ENCODE measurements at regions not wholly inside any gene's neighbourhood (a gene's known extent, or its start where the extent isn't known, plus 50 kb on each side); places are given as distances from the start of the nearest gene placed in this dataset.
A peak's percentile ranks its signal among the peaks of the same experiment; 100 is the strongest.

DNA sequence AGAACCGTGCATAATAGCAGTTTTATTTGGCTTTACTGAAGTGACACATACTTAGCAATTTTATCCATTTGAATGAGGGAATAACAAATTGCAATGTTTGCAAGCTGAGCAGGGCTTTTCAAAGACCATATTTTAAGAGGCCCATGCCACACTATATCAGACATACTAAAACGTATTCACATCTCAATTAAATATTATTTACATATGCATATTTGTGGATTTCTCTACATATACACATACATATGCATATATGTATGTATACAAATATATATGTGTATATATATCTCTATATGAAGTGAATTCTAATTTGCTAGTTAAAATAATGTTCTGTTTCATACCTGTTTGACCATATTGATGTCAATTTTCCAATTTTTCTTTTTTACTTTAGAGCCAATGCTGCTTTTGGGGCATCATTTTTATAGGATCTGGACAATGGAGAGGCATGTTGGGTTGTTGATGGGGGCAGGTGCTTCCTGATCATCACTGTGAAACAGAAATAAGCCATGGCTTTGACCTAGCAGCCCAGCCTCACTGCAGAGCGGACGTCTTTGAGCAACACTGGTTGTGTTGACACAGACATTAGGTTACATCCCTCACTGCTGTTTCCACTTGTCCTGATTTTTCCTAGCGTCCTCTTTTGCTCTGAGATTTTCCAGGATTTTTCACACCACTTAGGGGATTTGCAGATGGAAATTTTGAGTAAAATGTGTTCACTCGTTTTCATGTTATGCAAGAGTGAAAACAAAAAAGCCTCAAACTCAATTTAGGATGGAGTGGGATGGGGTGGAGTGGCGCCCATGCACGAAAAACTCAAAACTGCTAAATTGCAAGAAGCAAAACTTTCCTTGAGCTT lies 56.9 kb downstream of the RDH14 start:
- Histone ChIP-seq H3K27ac (ENCODE audit: insufficient read depth, low read depth, low read length) (no peak overlapping the region), H2AFZ (ENCODE audit: low read depth, low read length) (no peak overlapping the region), H3K9ac (replicated peaks; ENCODE audit: extremely low read depth, insufficient read depth, low read length) (no peak overlapping the region), H4K20me1 (replicated peaks; ENCODE audit: control insufficient read depth, extremely low read depth, insufficient read depth, low read length) (no peaks in the 10 kb centered on the region), H3K9me3 (replicated peaks; ENCODE audit: control insufficient read depth, insufficient read depth, low read length) (no peaks in the 10 kb centered on the region), H3K4me2 (ENCODE audit: insufficient read depth, low read length) (no peak overlapping the region), H3K36me3 (ENCODE audit: control insufficient read depth in 2 of 2, extremely low read depth in 1 of 2, insufficient read depth in 2 of 2, low read length in 2 of 2) (no peaks in the 10 kb centered on the region), H3K27me3 (ENCODE audit: control insufficient read depth in 2 of 2, insufficient read depth in 2 of 2, low read length in 2 of 2) (no peaks in the 10 kb centered on the region), H3K79me2 (ENCODE audit: control insufficient read depth, insufficient read depth, low read length) (no peaks in the 10 kb centered on the region), H3K9me1 (replicated peaks; ENCODE audit: control insufficient read depth, extremely low read depth, insufficient read depth, low read length) (no peaks in the 10 kb centered on the region), H3K4me1 (ENCODE audit: control insufficient read depth, extremely low read depth, insufficient read depth, low read length) (no peaks in the 10 kb centered on the region), H3K4me3 (replicated peaks in 1 of 3; ENCODE audit: insufficient read depth in 1 of 3, low read depth in 1 of 3, low read length in 3 of 3) (no peak overlapping the region)
- ChIA-PET CTCF (no interaction called here), POLR2A (no interaction called here)
- TF ChIP-seq GATA2 (IDR thresholded peaks at IDR 0.05; ENCODE audit: insufficient read depth, insufficient read length, low read depth, low read length) (no peak), POLR2AphosphoS5 (IDR thresholded peaks at IDR 0.05; ENCODE audit: insufficient read depth, low read depth, low read length) (no peak), FOS (IDR thresholded peaks at IDR 0.05; ENCODE audit: borderline replicate concordance, insufficient read depth, low read length) (no peak), EZH2 (IDR thresholded peaks at IDR 0.05; ENCODE audit: borderline replicate concordance, low read depth, low read length, severe bottlenecking) (no peak), JUN (IDR thresholded peaks at IDR 0.05; ENCODE audit: borderline replicate concordance, insufficient read depth, insufficient read length, low read depth) (no peak), POLR2A (IDR thresholded peaks at IDR 0.05; ENCODE audit: low read depth, low read length) (no peak), MYC (IDR thresholded peaks at IDR 0.05; ENCODE audit: low read depth, low read length) (no peak)
- TF ChIP-seq, protein P1, sequence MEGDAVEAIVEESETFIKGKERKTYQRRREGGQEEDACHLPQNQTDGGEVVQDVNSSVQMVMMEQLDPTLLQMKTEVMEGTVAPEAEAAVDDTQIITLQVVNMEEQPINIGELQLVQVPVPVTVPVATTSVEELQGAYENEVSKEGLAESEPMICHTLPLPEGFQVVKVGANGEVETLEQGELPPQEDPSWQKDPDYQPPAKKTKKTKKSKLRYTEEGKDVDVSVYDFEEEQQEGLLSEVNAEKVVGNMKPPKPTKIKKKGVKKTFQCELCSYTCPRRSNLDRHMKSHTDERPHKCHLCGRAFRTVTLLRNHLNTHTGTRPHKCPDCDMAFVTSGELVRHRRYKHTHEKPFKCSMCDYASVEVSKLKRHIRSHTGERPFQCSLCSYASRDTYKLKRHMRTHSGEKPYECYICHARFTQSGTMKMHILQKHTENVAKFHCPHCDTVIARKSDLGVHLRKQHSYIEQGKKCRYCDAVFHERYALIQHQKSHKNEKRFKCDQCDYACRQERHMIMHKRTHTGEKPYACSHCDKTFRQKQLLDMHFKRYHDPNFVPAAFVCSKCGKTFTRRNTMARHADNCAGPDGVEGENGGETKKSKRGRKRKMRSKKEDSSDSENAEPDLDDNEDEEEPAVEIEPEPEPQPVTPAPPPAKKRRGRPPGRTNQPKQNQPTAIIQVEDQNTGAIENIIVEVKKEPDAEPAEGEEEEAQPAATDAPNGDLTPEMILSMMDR (IDR thresholded peaks at IDR 0.05; ENCODE audit: extremely low read depth in 1 of 2, insufficient read depth in 1 of 2, low read depth in 1 of 2, low read length in 2 of 2): no peak
- TF ChIP-seq, protein P2, sequence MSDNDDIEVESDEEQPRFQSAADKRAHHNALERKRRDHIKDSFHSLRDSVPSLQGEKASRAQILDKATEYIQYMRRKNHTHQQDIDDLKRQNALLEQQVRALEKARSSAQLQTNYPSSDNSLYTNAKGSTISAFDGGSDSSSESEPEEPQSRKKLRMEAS (IDR thresholded peaks at IDR 0.05; ENCODE audit: insufficient read depth, insufficient read length): no peak
- DNase-seq (ENCODE audit: low read depth, low spot score) (no peak), FAIRE-seq (peak; percentile 4)
- intact Hi-C loops (cut with micrococcal nuclease) (no loop called here), dilution Hi-C loops (cut with MboI; ENCODE audit: extremely low pct_ligation_motif_present, low sequenced_read_pairs) (no loop called here)
- no TSS peak for BruUV-seq (replicated peaks)

Data from endothelial cell of umbilical vein (primary cell).